ENCODE measurements at regions not wholly inside any gene's neighbourhood (a gene's known extent, or its start where the extent isn't known, plus 50 kb on each side); places are given as distances from the start of the nearest gene placed in this dataset.

- H3K9me3 Mint-ChIP-seq, result peaks cover 5% of the 10 kb centered on the region
- H3K36me3 Mint-ChIP-seq, result no peaks in the 10 kb centered on the region
- no peak for DNase-seq (ENCODE audit: low spot score in 2 of 2)
- ATAC-seq, result no peak
- H3K4me3 Mint-ChIP-seq, result no peak overlapping the region
- no peak overlapping the region for H3K27ac Mint-ChIP-seq
- no peaks in the 10 kb centered on the region for H3K4me1 Mint-ChIP-seq
Measured at GRCh38 chr7:84578825-84579224, 384.2 kb upstream of the SEMA3A start.

GRCh38 chr7:84568781-84569180, 374.2 kb upstream of the SEMA3A start:
- Mint-ChIP-seq H3K27ac (no peak overlapping the region), H3K9me3 (peaks cover 26% of the 10 kb centered on the region), H3K36me3 (no peaks in the 10 kb centered on the region), H3K4me1 (no peaks in the 10 kb centered on the region), H3K4me3 (no peak overlapping the region)
- no peak for DNase-seq (ENCODE audit: low spot score in 2 of 2)
- ATAC-seq, result no peak

GRCh38 chr7:84565345-84566074, 370.9 kb upstream of the SEMA3A start:
- Mint-ChIP-seq H3K27ac (no peak overlapping the region), H3K9me3 (peaks cover 22% of the 10 kb centered on the region), H3K4me3 (no peak overlapping the region), H3K36me3 (no peaks in the 10 kb centered on the region), H3K4me1 (no peaks in the 10 kb centered on the region)
- DNase-seq (ENCODE audit: low spot score in 2 of 2) (no peak), ATAC-seq (no peak)

- H3K27ac Mint-ChIP-seq, result no peak overlapping the region
- no peak for ATAC-seq
- no peak for DNase-seq (ENCODE audit: low spot score in 2 of 2)
Measured at GRCh38 chr7:84553711-84554110, 359.1 kb upstream of the SEMA3A start.

GRCh38 chr7:84549409-84549808, 354.8 kb upstream of the SEMA3A start:
- DNase-seq (ENCODE audit: low spot score in 2 of 2) (no peak), ATAC-seq (no peak)
- Mint-ChIP-seq H3K27ac (no peak overlapping the region), H3K9me3 (peaks cover 22% of the 10 kb centered on the region), H3K36me3 (no peaks in the 10 kb centered on the region), H3K4me1 (no peaks in the 10 kb centered on the region), H3K4me3 (no peak overlapping the region)

More at GRCh38 chr7:84553711-84554110, 359.1 kb upstream of the SEMA3A start:
- Mint-ChIP-seq H3K4me1 (no peaks in the 10 kb centered on the region), H3K4me3 (no peak overlapping the region), H3K9me3 (peaks cover 36% of the 10 kb centered on the region), H3K36me3 (no peaks in the 10 kb centered on the region)

- Mint-ChIP-seq H3K27ac (no peak overlapping the region), H3K9me3 (peaks cover 15% of the 10 kb centered on the region), H3K4me3 (no peak overlapping the region), H3K36me3 (no peaks in the 10 kb centered on the region), H3K4me1 (no peaks in the 10 kb centered on the region)
- no peak for DNase-seq (ENCODE audit: low spot score in 2 of 2)
- no peak for ATAC-seq
Measured at GRCh38 chr7:84548366-84549365, 354.1 kb upstream of the SEMA3A start.

- Mint-ChIP-seq H3K36me3 (no peaks in the 10 kb centered on the region), H3K4me1 (no peaks in the 10 kb centered on the region), H3K9me3 (peaks cover 8% of the 10 kb centered on the region), H3K27ac (no peak overlapping the region), H3K4me3 (no peak overlapping the region)
- no peak for DNase-seq (ENCODE audit: low spot score in 2 of 2)
- no peak for ATAC-seq
Measured at GRCh38 chr7:84547331-84547730, 352.7 kb upstream of the SEMA3A start.

- no peak overlapping the region for H3K27ac Mint-ChIP-seq
- no peak for ATAC-seq
- peaks cover 2% of the 10 kb centered on the region for H3K9me3 Mint-ChIP-seq
- H3K36me3 Mint-ChIP-seq, result no peaks in the 10 kb centered on the region
- H3K4me3 Mint-ChIP-seq, result no peak overlapping the region
- H3K4me1 Mint-ChIP-seq, result no peaks in the 10 kb centered on the region
- DNase-seq (ENCODE audit: low spot score in 2 of 2), result no peak
Measured at GRCh38 chr7:84546403-84546802, 351.8 kb upstream of the SEMA3A start.

- Mint-ChIP-seq H3K4me1 (no peaks in the 10 kb centered on the region), H3K36me3 (no peaks in the 10 kb centered on the region), H3K27ac (no peak overlapping the region)
Measured at GRCh38 chr7:84538268-84538667, 343.7 kb upstream of the SEMA3A start.

GRCh38 chr7:84536271-84536870, 341.8 kb upstream of the SEMA3A start:
- ATAC-seq, result no peak

More at GRCh38 chr7:84538268-84538667, 343.7 kb upstream of the SEMA3A start:
- Mint-ChIP-seq H3K4me3 (no peak overlapping the region), H3K9me3 (peaks cover 8% of the 10 kb centered on the region)
- ATAC-seq, result no peak
- no peak for DNase-seq (ENCODE audit: low spot score in 2 of 2)

GRCh38 chr7:84535580-84536270, 341.1 kb upstream of the SEMA3A start:
- Mint-ChIP-seq H3K4me3 (no peak overlapping the region), H3K9me3 (peaks cover 9% of the 10 kb centered on the region), H3K4me1 (no peaks in the 10 kb centered on the region), H3K36me3 (no peaks in the 10 kb centered on the region), H3K27ac (no peak overlapping the region)
- ATAC-seq (no peak), DNase-seq (ENCODE audit: low spot score in 2 of 2) (no peak)

More at GRCh38 chr7:84536271-84536870, 341.8 kb upstream of the SEMA3A start:
- no peaks in the 10 kb centered on the region for H3K36me3 Mint-ChIP-seq
- no peak overlapping the region for H3K27ac Mint-ChIP-seq
- peaks cover 9% of the 10 kb centered on the region for H3K9me3 Mint-ChIP-seq
- no peak overlapping the region for H3K4me3 Mint-ChIP-seq
- no peaks in the 10 kb centered on the region for H3K4me1 Mint-ChIP-seq
- DNase-seq (ENCODE audit: low spot score in 2 of 2), result no peak

GRCh38 chr7:84533182-84533581, 338.6 kb upstream of the SEMA3A start:
- peaks cover 9% of the 10 kb centered on the region for H3K9me3 Mint-ChIP-seq
- ATAC-seq (no peak), DNase-seq (ENCODE audit: low spot score in 2 of 2) (no peak)
- H3K4me3 Mint-ChIP-seq, result no peak overlapping the region
- no peaks in the 10 kb centered on the region for H3K36me3 Mint-ChIP-seq
- no peak overlapping the region for H3K27ac Mint-ChIP-seq
- H3K4me1 Mint-ChIP-seq, result no peaks in the 10 kb centered on the region

- no peak for DNase-seq (ENCODE audit: low spot score in 2 of 2)
- Mint-ChIP-seq H3K36me3 (no peaks in the 10 kb centered on the region), H3K27ac (no peak overlapping the region), H3K4me1 (no peaks in the 10 kb centered on the region), H3K9me3 (peaks cover 9% of the 10 kb centered on the region), H3K4me3 (no peak overlapping the region)
- ATAC-seq, result no peak
Measured at GRCh38 chr7:84532196-84532595, 337.6 kb upstream of the SEMA3A start.

- H3K4me3 Mint-ChIP-seq, result no peak overlapping the region
- H3K9me3 Mint-ChIP-seq, result peaks cover 4% of the 10 kb centered on the region
- DNase-seq (ENCODE audit: low spot score in 2 of 2), result no peak
- H3K4me1 Mint-ChIP-seq, result no peaks in the 10 kb centered on the region
- H3K36me3 Mint-ChIP-seq, result no peaks in the 10 kb centered on the region
- no peak overlapping the region for H3K27ac Mint-ChIP-seq
- no peak for ATAC-seq
Measured at GRCh38 chr7:84529480-84530205, 335.1 kb upstream of the SEMA3A start.

Data from stimulated activated effector memory CD8-positive, alpha-beta T cell treated with anti-CD3 and anti-CD28 coated beads, Interleukin-12 subunit alpha, Interleukin-12 subunit beta, amount 100 ng/mL, for 72 hours (primary cell).